Fibroblast of skin of abdomen (primary cell): ENCODE measurements at regions not wholly inside any gene's neighbourhood (a gene's known extent, or its start where the extent isn't known, plus 50 kb on each side); places are given as distances from the start of the nearest gene placed in this dataset.

Source experiments
- DNase-seq: peaks from one replicate; pipeline ENCODE4 v3.0.0-alpha.2; 2013

- no peak for DNase-seq
Observed at GRCh38 chr14:49527221-49527620, 59.0 kb downstream of the RPS29 start.

GRCh38 chr14:49526101-49526500, 60.1 kb downstream of the RPS29 start:
- DNase-seq: no peak

- no peak for DNase-seq
Observed at GRCh38 chr14:49516286-49516685, 69.9 kb downstream of the RPS29 start.

GRCh38 chr14:49512571-49512970, 73.6 kb downstream of the RPS29 start:
- no peak for DNase-seq

- peak; percentile 51 for DNase-seq
Observed at GRCh38 chr14:49512147-49512551, 74.0 kb downstream of the RPS29 start.

- no peak for DNase-seq
Observed at GRCh38 chr14:49508124-49508523, 78.1 kb downstream of the RPS29 start.

- DNase-seq: no peak
Observed at GRCh38 chr14:49506650-49507049, 79.5 kb downstream of the RPS29 start.

GRCh38 chr14:49505041-49505766, 81.0 kb downstream of the RPS29 start:
- peak; percentile 5 for DNase-seq

- DNase-seq: peak; percentile 53
Observed at GRCh38 chr14:49497725-49498348, 88.3 kb downstream of the RPS29 start.

GRCh38 chr14:49497267-49497666, 88.9 kb downstream of the RPS29 start:
- DNase-seq: no peak

- DNase-seq: no peak
Observed at GRCh38 chr14:49494836-49495235, 91.3 kb downstream of the RPS29 start.

GRCh38 chr14:49493557-49493956, 92.6 kb downstream of the RPS29 start:
- no peak for DNase-seq

GRCh38 chr14:49492151-49492550, 94.0 kb downstream of the RPS29 start:
- DNase-seq: no peak

- no peak for DNase-seq
Observed at GRCh38 chr14:49489341-49489740, 96.8 kb downstream of the RPS29 start.

GRCh38 chr14:49487238-49487637, 98.9 kb downstream of the RPS29 start:
- DNase-seq: no peak

GRCh38 chr14:49485290-49485689, 100.9 kb downstream of the RPS29 start:
- DNase-seq: no peak

GRCh38 chr14:49484180-49484579, 102.0 kb downstream of the RPS29 start:
- DNase-seq: no peak

- DNase-seq: no peak
Observed at GRCh38 chr14:49483268-49483667, 102.9 kb downstream of the RPS29 start.

GRCh38 chr14:49480979-49481498, 105.1 kb downstream of the RPS29 start:
- no peak for DNase-seq

- DNase-seq: no peak
Observed at GRCh38 chr14:49480053-49480760, 106.0 kb downstream of the RPS29 start.

GRCh38 chr14:49479432-49479831, 106.7 kb downstream of the RPS29 start:
- no peak for DNase-seq

- no peak for DNase-seq
Observed at GRCh38 chr14:49478784-49479183, 107.4 kb downstream of the RPS29 start.

- no peak for DNase-seq
Observed at GRCh38 chr14:49467091-49467490, 119.1 kb downstream of the RPS29 start.

GRCh38 chr14:49464885-49465284, 121.3 kb downstream of the RPS29 start:
- DNase-seq: no peak
